ENCODE measurements at regions not wholly inside any gene's neighbourhood (a gene's known extent, or its start where the extent isn't known, plus 50 kb on each side); places are given as distances from the start of the nearest gene placed in this dataset.
"Not testable (repeated sequence)": the region's sequence is repeated elsewhere in the genome, so short reads cannot be mapped to it uniquely, and the experiment has no call there.

GRCh38 chr1:148371551-148371994 lies 111.5 kb downstream of the PPIAL4G start:
- H3K4me3 ChIP-seq (ENCODE audit: control insufficient read depth, low read depth, low read length); DNase-seq (ENCODE audit: low read depth): not testable (repeated sequence)
- peak; percentile 67 for TF ChIP-seq CTCF (IDR thresholded peaks at IDR 0.05; ENCODE audit: control insufficient read depth, insufficient read depth, low read depth, low read length, missing control alignments)

GRCh38 chr1:148370661-148371060 lies 112.4 kb downstream of the PPIAL4G start:
- not testable (repeated sequence) for H3K4me3 ChIP-seq (ENCODE audit: control insufficient read depth, low read depth, low read length); DNase-seq (ENCODE audit: low read depth)

GRCh38 chr1:148367596-148367995 lies 115.5 kb downstream of the PPIAL4G start:
- no peak overlapping the region for H3K4me3 ChIP-seq (ENCODE audit: control insufficient read depth, low read depth, low read length)
- no peak for DNase-seq (ENCODE audit: low read depth)
- no peak for TF ChIP-seq CTCF (IDR thresholded peaks at IDR 0.05; ENCODE audit: control insufficient read depth, insufficient read depth, low read depth, low read length, missing control alignments)

- H3K4me3 ChIP-seq (ENCODE audit: control insufficient read depth, low read depth, low read length); DNase-seq (ENCODE audit: low read depth): not testable (repeated sequence)
These were observed 116.9 kb downstream of the PPIAL4G start for GRCh38 chr1:148366136-148366753.

GRCh38 chr1:148365151-148365550 lies 118.0 kb downstream of the PPIAL4G start:
- DNase-seq (ENCODE audit: low read depth) = not testable (repeated sequence)

GRCh38 chr1:148363979-148364378 lies 119.1 kb downstream of the PPIAL4G start:
- not testable (repeated sequence) for DNase-seq (ENCODE audit: low read depth); H3K4me3 ChIP-seq (ENCODE audit: control insufficient read depth, low read depth, low read length)

More at GRCh38 chr1:148365151-148365550, 118.0 kb downstream of the PPIAL4G start:
- not testable (repeated sequence) for H3K4me3 ChIP-seq (ENCODE audit: control insufficient read depth, low read depth, low read length)

GRCh38 chr1:148363439-148363810 lies 119.7 kb downstream of the PPIAL4G start:
- DNase-seq (ENCODE audit: low read depth) = no peak
- no peak overlapping the region for H3K4me3 ChIP-seq (ENCODE audit: control insufficient read depth, low read depth, low read length)
- no peak for TF ChIP-seq CTCF (IDR thresholded peaks at IDR 0.05; ENCODE audit: control insufficient read depth, insufficient read depth, low read depth, low read length, missing control alignments)

GRCh38 chr1:148362626-148363438 lies 120.3 kb downstream of the PPIAL4G start:
- no peak for TF ChIP-seq CTCF (IDR thresholded peaks at IDR 0.05; ENCODE audit: control insufficient read depth, insufficient read depth, low read depth, low read length, missing control alignments)
- no peak for DNase-seq (ENCODE audit: low read depth)
- no peak overlapping the region for H3K4me3 ChIP-seq (ENCODE audit: control insufficient read depth, low read depth, low read length)

- no peak overlapping the region for H3K4me3 ChIP-seq (ENCODE audit: control insufficient read depth, low read depth, low read length)
- TF ChIP-seq CTCF (IDR thresholded peaks at IDR 0.05; ENCODE audit: control insufficient read depth, insufficient read depth, low read depth, low read length, missing control alignments) = no peak
- DNase-seq (ENCODE audit: low read depth) = no peak
These were observed 120.9 kb downstream of the PPIAL4G start for GRCh38 chr1:148362216-148362611.

GRCh38 chr1:148361427-148362215 lies 121.5 kb downstream of the PPIAL4G start:
- H3K4me3 ChIP-seq (ENCODE audit: control insufficient read depth, low read depth, low read length); DNase-seq (ENCODE audit: low read depth): not testable (repeated sequence)

All from AG09309 (cell line).